SIG-M5 (cell line): ENCODE measurements at regions not wholly inside any gene's neighbourhood (a gene's known extent, or its start where the extent isn't known, plus 50 kb on each side); places are given as distances from the start of the nearest gene placed in this dataset.

ENCODE experiments used
- DNase-seq: peaks from one replicate; lab custom pipeline; 2025; lab: John Stamatoyannopoulos, UW

- no peak for DNase-seq
These were observed 351.7 kb upstream of the FAM241A start for GRCh38 chr4:111793433-111794091.

- no peak for DNase-seq
These were observed 347.6 kb upstream of the FAM241A start for GRCh38 chr4:111797455-111798163.

- DNase-seq, result no peak
These were observed 346.4 kb upstream of the FAM241A start for GRCh38 chr4:111798840-111799239.

GRCh38 chr4:111800551-111800950, 344.7 kb upstream of the FAM241A start:
- DNase-seq, result no peak

GRCh38 chr4:111802191-111802590, 343.1 kb upstream of the FAM241A start:
- DNase-seq, result no peak

GRCh38 chr4:111806331-111806730, 338.9 kb upstream of the FAM241A start:
- DNase-seq, result no peak

- no peak for DNase-seq
These were observed 337.7 kb upstream of the FAM241A start for GRCh38 chr4:111807576-111807975.

GRCh38 chr4:111808174-111808573, 337.1 kb upstream of the FAM241A start:
- DNase-seq, result no peak

GRCh38 chr4:111811661-111812060, 333.6 kb upstream of the FAM241A start:
- no peak for DNase-seq

GRCh38 chr4:111812114-111812513, 333.1 kb upstream of the FAM241A start:
- DNase-seq, result no peak

- DNase-seq, result no peak
These were observed 332.5 kb upstream of the FAM241A start for GRCh38 chr4:111812760-111813159.

GRCh38 chr4:111813555-111814140, 331.6 kb upstream of the FAM241A start:
- no peak for DNase-seq

GRCh38 chr4:111814961-111815360, 330.3 kb upstream of the FAM241A start:
- no peak for DNase-seq

GRCh38 chr4:111821342-111821741, 323.9 kb upstream of the FAM241A start:
- no peak for DNase-seq

- no peak for DNase-seq
These were observed 308.7 kb upstream of the FAM241A start for GRCh38 chr4:111836601-111837000.

GRCh38 chr4:111837761-111838160, 307.5 kb upstream of the FAM241A start:
- DNase-seq, result no peak

- no peak for DNase-seq
These were observed 306.8 kb upstream of the FAM241A start for GRCh38 chr4:111838406-111838930.

- no peak for DNase-seq
These were observed 306.1 kb upstream of the FAM241A start for GRCh38 chr4:111839141-111839540.

- DNase-seq, result no peak
These were observed 302.9 kb upstream of the FAM241A start for GRCh38 chr4:111842336-111842735.

- no peak for DNase-seq
These were observed 297.8 kb upstream of the FAM241A start for GRCh38 chr4:111847296-111848008.

GRCh38 chr4:111849746-111850284, 295.4 kb upstream of the FAM241A start:
- no peak for DNase-seq

- DNase-seq, result no peak
These were observed 290.7 kb upstream of the FAM241A start for GRCh38 chr4:111854494-111855087.
